ENCODE measurements at regions not wholly inside any gene's neighbourhood (a gene's known extent, or its start where the extent isn't known, plus 50 kb on each side); places are given as distances from the start of the nearest gene placed in this dataset.

DNA sequence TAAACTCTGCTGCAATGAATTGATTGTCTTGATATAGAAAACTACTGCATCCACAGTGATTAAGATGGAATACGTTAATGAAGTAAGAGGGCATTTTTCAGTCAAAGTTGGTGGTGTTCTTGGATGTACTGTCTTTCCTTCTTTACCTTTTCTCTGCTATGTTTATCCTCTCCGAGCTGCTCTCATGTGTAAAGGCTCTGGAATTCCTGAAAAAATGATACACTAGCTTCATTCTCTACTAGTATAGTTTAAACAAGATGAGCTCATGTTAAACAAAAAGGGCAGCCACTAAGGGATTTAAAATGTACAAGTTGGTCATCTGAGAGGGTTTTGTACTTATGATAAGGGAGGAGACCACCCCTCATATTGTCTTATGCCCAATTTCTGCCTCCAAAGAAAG, 504.6 kb upstream of the NECTIN3 start:
- no peak for TF ChIP-seq POLR2A (IDR thresholded peaks at IDR 0.05; ENCODE audit: low read length)
- no peak for TF ChIP-seq GATA1 (IDR thresholded peaks at IDR 0.05; ENCODE audit: low read depth, low read length)

All from erythroblast (primary cell).